ENCODE measurements at regions not wholly inside any gene's neighbourhood (a gene's known extent, or its start where the extent isn't known, plus 50 kb on each side); places are given as distances from the start of the nearest gene placed in this dataset.

- no peak for TF ChIP-seq CTCF (IDR thresholded peaks at IDR 0.05)
- Histone ChIP-seq H3K27ac (no peak overlapping the region), H3K27me3 (ENCODE audit: low read depth) (no peaks in the 10 kb centered on the region), H3K9me3 (no peaks in the 10 kb centered on the region), H3K4me1 (no peaks in the 10 kb centered on the region), H3K4me3 (no peak overlapping the region), H3K36me3 (no peaks in the 10 kb centered on the region)
- ATAC-seq (peak in 1 of 2 donors; percentile 15), DNase-seq (no peak)
- intact Hi-C loops (cut with DNase I) = no loop called here
These were observed 451.3 kb downstream of the HTR1B start for GRCh38 chr6:77011929-77012545.

GRCh38 chr6:77010931-77011542, 452.3 kb downstream of the HTR1B start:
- TF ChIP-seq CTCF (IDR thresholded peaks at IDR 0.05) = no peak
- H3K36me3 ChIP-seq = no peaks in the 10 kb centered on the region
- ATAC-seq (no peak), DNase-seq (no peak)
- H3K4me1 ChIP-seq = no peaks in the 10 kb centered on the region
- H3K4me3 ChIP-seq = no peak overlapping the region
- no peak overlapping the region for H3K27ac ChIP-seq
- no peaks in the 10 kb centered on the region for H3K9me3 ChIP-seq
- no peaks in the 10 kb centered on the region for H3K27me3 ChIP-seq (ENCODE audit: low read depth)
- intact Hi-C loops (cut with DNase I) = no loop called here

- DNase-seq (no peak), ATAC-seq (no peak)
- H3K36me3 ChIP-seq = no peaks in the 10 kb centered on the region
- no peak overlapping the region for H3K4me3 ChIP-seq
- H3K27ac ChIP-seq = no peak overlapping the region
- intact Hi-C loops (cut with DNase I) = no loop called here
- no peaks in the 10 kb centered on the region for H3K4me1 ChIP-seq
- peaks cover 9% of the 10 kb centered on the region for H3K9me3 ChIP-seq
- TF ChIP-seq CTCF (IDR thresholded peaks at IDR 0.05) = no peak
- H3K27me3 ChIP-seq (ENCODE audit: low read depth) = no peaks in the 10 kb centered on the region
These were observed 470.7 kb downstream of the HTR1B start for GRCh38 chr6:76992553-76992952.

GRCh38 chr6:76984572-76984971, 478.7 kb downstream of the HTR1B start:
- TF ChIP-seq CTCF (IDR thresholded peaks at IDR 0.05) = no peak
- DNase-seq (no peak), ATAC-seq (no peak)
- H3K4me3 ChIP-seq = no peak overlapping the region
- H3K27me3 ChIP-seq (ENCODE audit: low read depth) = no peaks in the 10 kb centered on the region
- intact Hi-C loops (cut with DNase I) = no loop called here
- H3K4me1 ChIP-seq = no peaks in the 10 kb centered on the region
- peaks cover 9% of the 10 kb centered on the region for H3K9me3 ChIP-seq
- no peaks in the 10 kb centered on the region for H3K36me3 ChIP-seq
- H3K27ac ChIP-seq = no peak overlapping the region

GRCh38 chr6:76982476-76983199, 480.7 kb downstream of the HTR1B start:
- Histone ChIP-seq H3K4me3 (no peak overlapping the region), H3K36me3 (no peaks in the 10 kb centered on the region), H3K9me3 (no peaks in the 10 kb centered on the region), H3K27ac (no peak overlapping the region), H3K27me3 (ENCODE audit: low read depth) (no peaks in the 10 kb centered on the region), H3K4me1 (no peaks in the 10 kb centered on the region)
- intact Hi-C loops (cut with DNase I) = no loop called here
- no peak for TF ChIP-seq CTCF (IDR thresholded peaks at IDR 0.05)
- ATAC-seq = no peak
- no peak for DNase-seq
